ENCODE measurements at regions not wholly inside any gene's neighbourhood (a gene's known extent, or its start where the extent isn't known, plus 50 kb on each side); places are given as distances from the start of the nearest gene placed in this dataset.

- Histone ChIP-seq H3K79me2 (ENCODE audit: insufficient read depth) (no peaks in the 10 kb centered on the region), H4K20me1 (ENCODE audit: insufficient read depth) (no peaks in the 10 kb centered on the region), H3K36me3 (replicated peaks in 1 of 2; ENCODE audit: control insufficient read depth in 1 of 2, insufficient read depth in 2 of 2, low read length in 1 of 2) (no peaks in the 10 kb centered on the region), H2AFZ (ENCODE audit: low read depth) (no peak overlapping the region), H3K9me3 (no peaks in the 10 kb centered on the region), H3K4me1 (ENCODE audit: control insufficient read depth in 1 of 2, insufficient read depth in 2 of 2, low read depth in 1 of 2, low read length in 1 of 2) (no peaks in the 10 kb centered on the region), H3K9ac (no peak overlapping the region), H3K4me2 (no peak overlapping the region), H3F3A (replicated peaks; ENCODE audit: insufficient read depth) (no peaks in the 10 kb centered on the region), H3K4me3 (ENCODE audit: low read depth in 2 of 2, low read length in 1 of 2) (no peak overlapping the region), H3K27me3 (ENCODE audit: insufficient read depth) (no peaks in the 10 kb centered on the region), H3K9me2 (no peaks in the 10 kb centered on the region), H3K27ac (ENCODE audit: low read depth in 2 of 2, low read length in 1 of 2) (no peak overlapping the region)
- TF ChIP-seq EZH2phosphoT487 (IDR thresholded peaks at IDR 0.05; ENCODE audit: borderline replicate concordance, low read depth) = no peak
- no peak for TF ChIP-seq MEF2A (IDR thresholded peaks at IDR 0.05; ENCODE audit: borderline replicate concordance, low read depth)
- no peak for TF ChIP-seq TCF12 (IDR thresholded peaks at IDR 0.05)
- TF ChIP-seq TAF1 (IDR thresholded peaks at IDR 0.05; ENCODE audit: borderline replicate concordance, low read depth, low read length) = no peak
- TF ChIP-seq ZBTB33 (IDR thresholded peaks at IDR 0.05; ENCODE audit: borderline replicate concordance, low read depth) = no peak
- TF ChIP-seq FOXJ3 (CRISPR knock-in tag; IDR thresholded peaks at IDR 0.05) = no peak
- ChIA-PET CTCF (interaction anchor here (1.3 kb wide), 1 partner anchor 51 kb away, joined by 3 read pairs; no protein-coding TSS in a partner anchor), POLR2A (no interaction called here)
- no peak for DNase-seq
Observed at GRCh38 chr3:76976996-76977395, 62.9 kb upstream of the ROBO2 start.

DNA sequence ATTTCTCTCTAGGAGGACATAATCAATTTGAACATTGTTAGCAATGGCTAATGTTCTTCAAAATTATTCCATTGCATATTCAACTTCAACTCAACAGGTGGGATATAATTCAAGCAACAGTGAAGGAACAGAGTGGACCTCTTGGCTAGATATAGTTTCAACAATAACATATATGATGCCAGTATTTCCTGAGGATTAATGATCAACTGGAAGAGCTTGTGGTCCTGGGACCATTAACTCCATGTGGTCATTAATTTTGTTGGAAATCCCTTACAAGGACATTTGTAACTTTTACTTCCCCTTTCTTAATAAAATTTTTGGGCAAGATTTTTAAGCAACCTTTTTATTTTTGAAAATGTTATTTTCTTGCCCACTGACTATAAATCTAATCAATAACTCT lies 54.3 kb upstream of the ROBO2 start:
- no peak overlapping the region for H2AFZ ChIP-seq (ENCODE audit: low read depth)
- no peaks in the 10 kb centered on the region for H3K36me3 ChIP-seq (replicated peaks in 1 of 2; ENCODE audit: control insufficient read depth in 1 of 2, insufficient read depth in 2 of 2, low read length in 1 of 2)
- no peak overlapping the region for H3K27ac ChIP-seq (ENCODE audit: low read depth in 2 of 2, low read length in 1 of 2)
- H4K20me1 ChIP-seq (ENCODE audit: insufficient read depth) = no peaks in the 10 kb centered on the region
- H3K4me3 ChIP-seq (ENCODE audit: low read depth in 2 of 2, low read length in 1 of 2) = no peak overlapping the region
- no peak overlapping the region for H3K4me2 ChIP-seq
- no peaks in the 10 kb centered on the region for H3K9me3 ChIP-seq
- H3K27me3 ChIP-seq (ENCODE audit: insufficient read depth) = no peaks in the 10 kb centered on the region
- H3F3A ChIP-seq (replicated peaks; ENCODE audit: insufficient read depth) = no peaks in the 10 kb centered on the region
- ChIA-PET CTCF (no interaction called here), POLR2A (no interaction called here)
- no peaks in the 10 kb centered on the region for H3K79me2 ChIP-seq (ENCODE audit: insufficient read depth)
- no peak overlapping the region for H3K9ac ChIP-seq
- no peaks in the 10 kb centered on the region; a peak in 1 of 4 replicates for H3K4me1 ChIP-seq (ENCODE audit: control insufficient read depth in 1 of 2, insufficient read depth in 2 of 2, low read depth in 1 of 2, low read length in 1 of 2)
- H3K9me2 ChIP-seq = no peaks in the 10 kb centered on the region
- no peak for DNase-seq
- no peak for TF ChIP-seq YY1 (IDR thresholded peaks at IDR 0.05; ENCODE audit: low read depth)
- no peak for TF ChIP-seq FOXM1 (IDR thresholded peaks at IDR 0.05; ENCODE audit: low read depth)
- TF ChIP-seq SIN3A (IDR thresholded peaks at IDR 0.05; ENCODE audit: borderline replicate concordance, low read depth, low read length) = no peak
- no peak for TF ChIP-seq NRF1 (IDR thresholded peaks at IDR 0.05; ENCODE audit: low read depth, low read length)
- no peak for TF ChIP-seq JUND (IDR thresholded peaks at IDR 0.05)
- TF ChIP-seq RCOR1 (IDR thresholded peaks at IDR 0.05; ENCODE audit: low read length) = no peak
- no peak for TF ChIP-seq MEF2A (IDR thresholded peaks at IDR 0.05; ENCODE audit: borderline replicate concordance, low read depth)
- no peak for TF ChIP-seq EZH2phosphoT487 (IDR thresholded peaks at IDR 0.05; ENCODE audit: borderline replicate concordance, low read depth)
- TF ChIP-seq USF1 (IDR thresholded peaks at IDR 0.05; ENCODE audit: borderline replicate concordance, low read depth) = no peak
- TF ChIP-seq ELF1 (IDR thresholded peaks at IDR 0.05) = no peak
